Lung (tissue), 11 donors: ENCODE measurements at regions not wholly inside any gene's neighbourhood (a gene's known extent, or its start where the extent isn't known, plus 50 kb on each side); places are given as distances from the start of the nearest gene placed in this dataset.

Experiments
- ATAC-seq: fragments of 200-7000 bp; cut with Tn5 transposase; one replicate; pipeline ENCODE4 v1.9.1; 2020; ENCODE audit warnings: moderate number of reproducible peaks; ENCODE audit not compliant: insufficient read depth, low FRiP score
- DNase-seq, 3 donors: peaks; one replicate each; pipeline ENCODE4 v3.0.0-alpha.2; 2013 to 2017
- H3K27ac ChIP-seq, 2 donors: one replicate each; pipeline ENCODE4 v1.5.1; 2013; ENCODE audit warnings: mild to moderate bottlenecking in 2 of 2, moderate library complexity in 2 of 2, control low read depth in 1 of 2, inconsistent platforms in 1 of 2, low read depth in 1 of 2, low read length in 1 of 2
- H3K27me3 ChIP-seq, 3 donors: one replicate each; pipeline ENCODE4 v1.5.1; 2013; ENCODE audit warnings: low read length in 2 of 3; ENCODE audit not compliant: control insufficient read depth in 3 of 3, insufficient read depth in 3 of 3
- H3K36me3 ChIP-seq, 4 donors: one replicate each; pipeline ENCODE4 v1.5.1; 2013; ENCODE audit warnings: low read length in 4 of 4, mild to moderate bottlenecking in 1 of 4, moderate library complexity in 1 of 4; ENCODE audit not compliant: control insufficient read depth in 4 of 4, insufficient read depth in 4 of 4
- H3K4me1 ChIP-seq, 5 donors: one replicate each; pipeline ENCODE4 v1.5.1; 2013; ENCODE audit warnings: low read length in 5 of 5, mild to moderate bottlenecking in 2 of 5, moderate library complexity in 1 of 5; ENCODE audit not compliant: control insufficient read depth in 5 of 5, insufficient read depth in 5 of 5
- H3K4me3 ChIP-seq: one replicate; pipeline ENCODE4 v1.5.1; 2013; ENCODE audit warnings: mild to moderate bottlenecking, control low read depth, moderate library complexity
- H3K9ac ChIP-seq, 2 donors: one replicate each; pipeline ENCODE4 v1.5.1; 2013; ENCODE audit warnings: low read length in 2 of 2, control low read depth in 1 of 2; ENCODE audit not compliant: insufficient read depth in 1 of 2
- H3K9me3 ChIP-seq, 4 donors: one replicate each; pipeline ENCODE4 v1.5.1; 2013; ENCODE audit warnings: low read length in 3 of 4, mild to moderate bottlenecking in 1 of 4, moderate library complexity in 1 of 4; ENCODE audit not compliant: control insufficient read depth in 4 of 4, insufficient read depth in 3 of 4
- CTCF ChIP-seq: IDR thresholded peaks from 2 replicates; pipeline ENCODE4 v1.5.1; 2012; ENCODE audit warnings: mild to moderate bottlenecking; ENCODE audit errors: control extremely low read depth, extremely low read depth
- WGBS, 2 donors: extraction: QIAGEN DNeasy Blood & Tissue Kit; methylation state at CpG; one replicate each; pipeline ENCODE4 v1.1.7; 2013; 5-methylcytosine and 5-hydroxymethylcytosine counted together
- donor health status: control.
- donor health status: control.
- donor health status: Bipolar disorder and iron deficiency.
- donor health status: healthy.
- donor health status: DM: yes; HTN: yes; CAD: no.

DNA sequence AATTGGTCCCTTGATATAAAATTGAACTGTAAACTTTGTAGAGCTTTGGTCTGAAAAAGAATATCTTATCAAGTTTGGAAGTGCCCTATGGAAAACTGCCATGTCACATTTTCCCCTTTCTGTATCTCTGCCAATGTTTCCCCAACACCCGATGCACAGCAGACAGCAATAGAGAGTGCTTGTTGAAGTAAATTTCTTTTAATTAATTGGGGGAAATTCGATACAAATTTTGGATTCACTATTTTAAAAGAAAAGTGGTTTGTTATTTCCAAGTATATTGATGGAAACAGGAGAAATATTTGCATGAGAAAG, 208.1 kb downstream of the OGFRL1 start:
- no peaks in the 10 kb centered on the region for H3K9me3 ChIP-seq
- ATAC-seq (no peak), DNase-seq (peak in 1 of 3 donors; percentile 56)
- H3K27me3 ChIP-seq, result no peaks in the 10 kb centered on the region
- peaks cover 0 to 1% (median 0%) of the 10 kb centered on the region in 4 donors for H3K36me3 ChIP-seq
- no peak overlapping the region for H3K4me3 ChIP-seq
- WGBS, 2 donors, result 42 to 49% methylated on average over 2 of the region's 2 CpGs
- TF ChIP-seq CTCF, result no peak
- H3K9ac ChIP-seq, result no peak overlapping the region
- no peak overlapping the region for H3K27ac ChIP-seq
- H3K4me1 ChIP-seq, result peaks cover 3 to 23% (median 4%) of the 10 kb centered on the region in 5 donors

DNA sequence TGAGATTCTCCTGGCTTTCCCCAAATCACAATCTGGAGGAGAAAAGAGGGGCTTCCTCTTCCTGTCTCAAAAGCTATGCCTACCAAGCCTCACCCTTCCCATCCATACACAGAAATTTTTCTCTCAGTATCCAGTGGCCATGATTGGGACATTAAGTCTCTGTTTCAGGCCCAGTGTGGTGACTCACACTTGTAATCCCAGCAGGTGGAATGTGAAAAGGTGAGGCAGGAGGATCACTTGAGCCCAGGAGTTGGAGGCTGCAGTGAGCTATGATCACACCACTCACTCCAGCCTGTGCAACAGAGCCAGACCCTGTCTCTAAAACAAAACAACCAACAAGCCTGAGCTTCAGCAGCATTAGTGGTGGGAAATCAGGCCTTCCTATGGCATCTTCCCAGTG, 210.0 kb downstream of the OGFRL1 start:
- Histone ChIP-seq H3K36me3 (peaks cover 0 to 1% (median 0%) of the 10 kb centered on the region in 4 donors), H3K4me1 (peaks cover 3 to 26% (median 4%) of the 10 kb centered on the region in 5 donors), H3K4me3 (no peak overlapping the region), H3K27me3 (no peaks in the 10 kb centered on the region), H3K27ac (peak overlapping the region in 1 of 2 donors; percentile 14), H3K9me3 (no peaks in the 10 kb centered on the region), H3K9ac (no peak overlapping the region)
- no peak for ATAC-seq
- TF ChIP-seq CTCF, result no peak
- no peak for DNase-seq

- no peak overlapping the region for H3K27ac ChIP-seq
- WGBS, 2 donors, result 50 to 57% methylated on average over 2 of the region's 2 CpGs
- no peak overlapping the region for H3K4me3 ChIP-seq
- ATAC-seq, result no peak
- H3K9me3 ChIP-seq, result no peaks in the 10 kb centered on the region
- TF ChIP-seq CTCF, result no peak
- H3K4me1 ChIP-seq, result peaks cover 3 to 26% (median 4%) of the 10 kb centered on the region in 5 donors
- H3K36me3 ChIP-seq, result peaks cover 0 to 1% (median 0%) of the 10 kb centered on the region in 4 donors
- DNase-seq, result no peak
- no peak overlapping the region for H3K9ac ChIP-seq
- no peaks in the 10 kb centered on the region for H3K27me3 ChIP-seq
These were observed 211.1 kb downstream of the OGFRL1 start for GRCh38 chr6:71499667-71500066.

GRCh38 chr6:71502168-71502567, 213.6 kb downstream of the OGFRL1 start:
- no peak for DNase-seq
- Histone ChIP-seq H3K9me3 (no peaks in the 10 kb centered on the region), H3K27ac (no peak overlapping the region), H3K4me3 (no peak overlapping the region), H3K36me3 (peaks cover 0 to 1% (median 0%) of the 10 kb centered on the region in 4 donors), H3K4me1 (peaks cover 0 to 9% (median 4%) of the 10 kb centered on the region in 5 donors), H3K27me3 (no peaks in the 10 kb centered on the region), H3K9ac (no peak overlapping the region)
- ATAC-seq, result no peak
- no peak for TF ChIP-seq CTCF
- WGBS, 2 donors, result 69 to 81% methylated on average over 2 of the region's 2 CpGs
